WTC11 (cell line): ENCODE measurements at regions not wholly inside any gene's neighbourhood (a gene's known extent, or its start where the extent isn't known, plus 50 kb on each side); places are given as distances from the start of the nearest gene placed in this dataset.
"Not testable (repeated sequence)": the region's sequence is repeated elsewhere in the genome, so short reads cannot be mapped to it uniquely, and the experiment has no call there.

ENCODE experiments used
- ATAC-seq: fragments of 200-7000 bp; cut with Tn5 transposase; 2 replicates; pipeline ENCODE4 v1.10.0; 2021; ENCODE audit warnings: mild to moderate bottlenecking, moderate library complexity
- CTCF ChIA-PET: fragments of 300-600 bp; sonication (Branson Sonifier 250); formaldehyde crosslinking; loops from one replicate; lab custom pipeline; 2021; ENCODE audit warnings: antibody characterized with exemption; lab: Charles Lee
- POLR2A ChIA-PET: fragments of 350-600 bp; sonication (Branson Sonifier 250); formaldehyde crosslinking; loops from one replicate; lab custom pipeline; 2021; ENCODE audit warnings: antibody characterized with exemption; lab: Charles Lee
- DNase-seq: peaks from one replicate; pipeline ENCODE4 v3.0.0; 2021; ENCODE audit warnings: low spot score
- H3K27ac Mint-ChIP-seq: 2 replicates; pipeline ENCODE4 v1.8.0; 2021; ENCODE audit warnings: mixed read lengths
- H3K27me3 Mint-ChIP-seq: 2 replicates; pipeline ENCODE4 v1.8.0; 2021; ENCODE audit warnings: low read depth, mild to moderate bottlenecking, moderate library complexity, mixed read lengths
- H3K36me3 Mint-ChIP-seq: 2 replicates; pipeline ENCODE4 v1.8.0; 2021; ENCODE audit warnings: mixed read lengths
- H3K4me1 Mint-ChIP-seq: 2 replicates; pipeline ENCODE4 v1.8.0; 2022; ENCODE audit warnings: mixed read lengths
- H3K4me3 Mint-ChIP-seq: 2 replicates; pipeline ENCODE4 v1.8.0; 2021; ENCODE audit warnings: mild to moderate bottlenecking, moderate library complexity, mixed read lengths
- H3K9me3 Mint-ChIP-seq: 2 replicates; pipeline ENCODE4 v1.8.0; 2021; ENCODE audit warnings: mixed read lengths
- ARID4B ChIP-seq: sonication (generic); formaldehyde crosslinking; IDR thresholded peaks from 2 replicates; pipeline ENCODE4 v1.8.0; 2023; ENCODE audit warnings: missing genetic modification reagents, mild to moderate bottlenecking, borderline replicate concordance
- CDX4 ChIP-seq: fragments of 250-450 bp; sonication (Bioruptor Pico); IDR thresholded peaks from 2 replicates; pipeline ENCODE4 v1.9.0; 2021; ENCODE audit warnings: moderate library complexity, mild to moderate bottlenecking, inconsistent platforms, borderline replicate concordance
- CREB1 ChIP-seq: sonication (generic); formaldehyde crosslinking; IDR thresholded peaks from 2 replicates; pipeline ENCODE4 v1.8.0; 2023; ENCODE audit warnings: mild to moderate bottlenecking, missing genetic modification reagents
- ESRRA ChIP-seq: sonication (generic); formaldehyde crosslinking; IDR thresholded peaks from 2 replicates; pipeline ENCODE4 v1.8.1; 2022; ENCODE audit warnings: mild to moderate bottlenecking, missing genetic modification reagents, borderline replicate concordance
- FOXJ3 ChIP-seq: sonication (generic); formaldehyde crosslinking; IDR thresholded peaks from 2 replicates; pipeline ENCODE4 v1.9.0; 2021; ENCODE audit warnings: missing genetic modification reagents, mild to moderate bottlenecking, borderline replicate concordance
- GRHL2 ChIP-seq: fragments of 250-450 bp; sonication (Bioruptor Pico); IDR thresholded peaks from 2 replicates; pipeline ENCODE4 v1.8.0; 2022; ENCODE audit warnings: mild to moderate bottlenecking, moderate library complexity; ENCODE audit not compliant: insufficient replicate concordance, severe bottlenecking
- IRF1 ChIP-seq: sonication (generic); formaldehyde crosslinking; IDR thresholded peaks from 2 replicates; pipeline ENCODE4 v1.8.0; 2023; ENCODE audit warnings: missing genetic modification reagents
- IRF2 ChIP-seq: sonication (generic); formaldehyde crosslinking; IDR thresholded peaks from 2 replicates; pipeline ENCODE4 v1.8.0; 2022; ENCODE audit warnings: low read depth, missing genetic modification reagents, borderline replicate concordance
- PRDM15 ChIP-seq: sonication (generic); formaldehyde crosslinking; IDR thresholded peaks from 2 replicates; pipeline ENCODE4 v1.8.0; 2022; ENCODE audit warnings: missing genetic modification reagents
- RORB ChIP-seq: fragments of 250-450 bp; sonication (Bioruptor Pico); IDR thresholded peaks from 2 replicates; pipeline ENCODE4 v1.9.0; 2021; ENCODE audit warnings: mild to moderate bottlenecking
- SMAD4 ChIP-seq: sonication (generic); formaldehyde crosslinking; IDR thresholded peaks from 2 replicates; pipeline ENCODE4 v1.8.0; 2022; ENCODE audit warnings: mild to moderate bottlenecking, missing genetic modification reagents
- SOX15 ChIP-seq: fragments of 250-450 bp; sonication (Bioruptor Pico); IDR thresholded peaks from 2 replicates; pipeline ENCODE4 v1.9.0; 2021; ENCODE audit warnings: mild to moderate bottlenecking
- TCF7 ChIP-seq: sonication (generic); formaldehyde crosslinking; IDR thresholded peaks from 2 replicates; pipeline ENCODE4 v1.8.0; 2022; ENCODE audit warnings: mild to moderate bottlenecking, low read depth, missing genetic modification reagents, moderate library complexity
- ZNF281 ChIP-seq: sonication (generic); formaldehyde crosslinking; IDR thresholded peaks from 2 replicates; pipeline ENCODE4 v1.8.0; 2023; ENCODE audit warnings: mild to moderate bottlenecking, missing genetic modification reagents
- ZNF425 ChIP-seq: fragments of 250-450 bp; sonication (Bioruptor Pico); conservative IDR thresholded peaks from 2 replicates; pipeline ENCODE4 v1.9.0; 2021; ENCODE audit warnings: mild to moderate bottlenecking
- ZNF512 ChIP-seq: sonication (generic); formaldehyde crosslinking; IDR thresholded peaks from 2 replicates; pipeline ENCODE4 v1.8.1; 2022; ENCODE audit warnings: missing genetic modification reagents, borderline replicate concordance
- ZNF671 ChIP-seq: fragments of 250-450 bp; sonication (Bioruptor Pico); IDR thresholded peaks from 2 replicates; pipeline ENCODE4 v1.8.0; 2021; ENCODE audit warnings: mild to moderate bottlenecking

- Mint-ChIP-seq H3K27ac (no peak overlapping the region), H3K4me1 (peaks cover 9% of the 10 kb centered on the region), H3K4me3 (no peak overlapping the region), H3K9me3 (peaks cover 5% of the 10 kb centered on the region), H3K27me3 (no peaks in the 10 kb centered on the region; the same call in 1 of the 2 replicates), H3K36me3 (no peaks in the 10 kb centered on the region)
- TF ChIP-seq ZNF671 (CRISPR knock-in tag) (no peak), SOX15 (CRISPR knock-in tag) (no peak), ESRRA (CRISPR knock-in tag) (no peak), GRHL2 (CRISPR knock-in tag) (no peak), FOXJ3 (CRISPR knock-in tag) (no peak), ZNF512 (no peak), TCF7 (no peak), IRF1 (CRISPR knock-in tag) (no peak), SMAD4 (CRISPR knock-in tag) (no peak), IRF2 (no peak), PRDM15 (no peak), CDX4 (CRISPR knock-in tag) (no peak), ZNF425 (CRISPR knock-in tag) (no peak), ARID4B (no peak), RORB (CRISPR knock-in tag) (no peak), ZNF281 (CRISPR knock-in tag) (no peak), CREB1 (CRISPR knock-in tag) (no peak)
- DNase-seq (no peak), ATAC-seq (no peak)
- CTCF ChIA-PET, result no interaction called here
- POLR2A ChIA-PET, result no interaction called here
Measured at GRCh38 chr1:221527886-221528624, 213.8 kb downstream of the DUSP10 start.

GRCh38 chr1:221530159-221530558 is 211.7 kb downstream of the DUSP10 start:
- H3K27me3 Mint-ChIP-seq, H3K4me3 Mint-ChIP-seq, H3K9me3 Mint-ChIP-seq, POLR2A ChIA-PET, H3K4me1 Mint-ChIP-seq, ATAC-seq, DNase-seq, H3K36me3 Mint-ChIP-seq, H3K27ac Mint-ChIP-seq: not testable (repeated sequence)
- CTCF ChIA-PET, result interaction anchor here (1.2 kb wide), 1 partner anchor 14 kb away, joined by 3 read pairs; no protein-coding TSS in a partner anchor
